HG03045 (cell line): ENCODE measurements at regions not wholly inside any gene's neighbourhood (a gene's known extent, or its start where the extent isn't known, plus 50 kb on each side); places are given as distances from the start of the nearest gene placed in this dataset.

Experiments used
- ATAC-seq: cut with Tn5 transposase; IDR thresholded peaks from one replicate; pipeline ENCODE4 v1.9.1; 2021; ENCODE audit warnings: mild to moderate bottlenecking, moderate library complexity; ENCODE audit not compliant: unreplicated experiment

GRCh38 chr10:52853704-52854103, 81.1 kb upstream of the MBL2 start:
- ATAC-seq: no peak

- no peak for ATAC-seq
These were observed 64.2 kb upstream of the MBL2 start for GRCh38 chr10:52836816-52837215.
